ENCODE measurements at regions not wholly inside any gene's neighbourhood (a gene's known extent, or its start where the extent isn't known, plus 50 kb on each side); places are given as distances from the start of the nearest gene placed in this dataset.

- Mint-ChIP-seq H3K9me3 (no peaks in the 10 kb centered on the region), H3K27me3 (ENCODE audit: low read depth) (no peaks in the 10 kb centered on the region), H3K36me3 (ENCODE audit: low read depth) (no peaks in the 10 kb centered on the region), H3K4me1 (ENCODE audit: low read depth) (no peaks in the 10 kb centered on the region), H3K4me3 (no peak overlapping the region), H3K27ac (no peak overlapping the region)
- no peak for DNase-seq (ENCODE audit: low spot score)
Measured at GRCh38 chr15:31831596-31831995, 198.7 kb upstream of the CHRNA7 start.

- DNase-seq (ENCODE audit: low spot score), result no peak
- no peaks in the 10 kb centered on the region for H3K27me3 Mint-ChIP-seq (ENCODE audit: low read depth)
- H3K9me3 Mint-ChIP-seq, result no peaks in the 10 kb centered on the region
- H3K4me1 Mint-ChIP-seq (ENCODE audit: low read depth), result no peaks in the 10 kb centered on the region
- no peaks in the 10 kb centered on the region for H3K36me3 Mint-ChIP-seq (ENCODE audit: low read depth)
- H3K4me3 Mint-ChIP-seq, result no peak overlapping the region
- H3K27ac Mint-ChIP-seq, result no peak overlapping the region
Measured at GRCh38 chr15:31834654-31835053, 195.7 kb upstream of the CHRNA7 start.

GRCh38 chr15:31839388-31839787 is 190.9 kb upstream of the CHRNA7 start:
- no peaks in the 10 kb centered on the region for H3K4me1 Mint-ChIP-seq (ENCODE audit: low read depth)
- no peaks in the 10 kb centered on the region for H3K9me3 Mint-ChIP-seq
- no peak overlapping the region for H3K27ac Mint-ChIP-seq
- no peak for DNase-seq (ENCODE audit: low spot score)
- no peak overlapping the region for H3K4me3 Mint-ChIP-seq
- no peaks in the 10 kb centered on the region for H3K36me3 Mint-ChIP-seq (ENCODE audit: low read depth)
- H3K27me3 Mint-ChIP-seq (ENCODE audit: low read depth), result no peaks in the 10 kb centered on the region

DNA sequence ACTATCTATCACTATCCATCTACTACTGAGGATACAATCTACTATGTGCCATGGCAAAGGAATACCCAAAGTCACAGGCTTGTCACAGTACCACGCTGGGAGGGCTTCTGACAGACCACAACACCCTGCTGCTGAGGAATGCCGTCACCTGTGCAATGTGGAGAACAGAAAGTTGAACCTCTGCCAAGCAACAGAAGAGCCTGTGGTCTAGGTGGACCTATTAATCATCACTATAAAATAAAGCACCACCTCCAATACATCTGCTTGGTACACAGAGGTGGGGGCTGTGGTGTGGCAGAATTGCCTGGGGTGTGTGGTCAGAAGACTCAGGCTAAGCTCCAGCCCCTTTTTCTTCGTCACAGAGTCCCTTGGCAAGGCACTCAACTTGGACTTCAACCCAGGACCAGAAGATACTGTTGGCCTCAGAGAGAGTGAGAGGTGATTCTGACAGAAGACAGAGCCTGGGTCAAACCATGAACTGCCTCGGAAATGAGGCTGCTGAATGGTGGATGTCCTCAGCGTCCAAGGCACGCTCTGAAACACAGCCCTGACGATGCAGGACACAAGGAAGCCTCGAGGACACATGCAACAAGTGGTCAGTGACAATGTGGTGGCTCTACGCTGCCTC is 189.4 kb upstream of the CHRNA7 start:
- DNase-seq (ENCODE audit: low spot score), result no peak
- Mint-ChIP-seq H3K4me3 (no peak overlapping the region), H3K9me3 (no peaks in the 10 kb centered on the region), H3K27me3 (ENCODE audit: low read depth) (no peaks in the 10 kb centered on the region), H3K36me3 (ENCODE audit: low read depth) (no peaks in the 10 kb centered on the region), H3K27ac (no peak overlapping the region), H3K4me1 (ENCODE audit: low read depth) (no peaks in the 10 kb centered on the region)

- Mint-ChIP-seq H3K27ac (no peak overlapping the region), H3K4me3 (no peak overlapping the region), H3K27me3 (ENCODE audit: low read depth) (no peaks in the 10 kb centered on the region), H3K9me3 (no peaks in the 10 kb centered on the region), H3K4me1 (ENCODE audit: low read depth) (no peaks in the 10 kb centered on the region), H3K36me3 (ENCODE audit: low read depth) (no peaks in the 10 kb centered on the region)
- DNase-seq (ENCODE audit: low spot score), result no peak
Measured at GRCh38 chr15:31842532-31843195, 187.7 kb upstream of the CHRNA7 start.

GRCh38 chr15:31843426-31844055 is 186.8 kb upstream of the CHRNA7 start:
- Mint-ChIP-seq H3K36me3 (ENCODE audit: low read depth) (no peaks in the 10 kb centered on the region), H3K4me3 (no peak overlapping the region), H3K27ac (no peak overlapping the region)

DNA sequence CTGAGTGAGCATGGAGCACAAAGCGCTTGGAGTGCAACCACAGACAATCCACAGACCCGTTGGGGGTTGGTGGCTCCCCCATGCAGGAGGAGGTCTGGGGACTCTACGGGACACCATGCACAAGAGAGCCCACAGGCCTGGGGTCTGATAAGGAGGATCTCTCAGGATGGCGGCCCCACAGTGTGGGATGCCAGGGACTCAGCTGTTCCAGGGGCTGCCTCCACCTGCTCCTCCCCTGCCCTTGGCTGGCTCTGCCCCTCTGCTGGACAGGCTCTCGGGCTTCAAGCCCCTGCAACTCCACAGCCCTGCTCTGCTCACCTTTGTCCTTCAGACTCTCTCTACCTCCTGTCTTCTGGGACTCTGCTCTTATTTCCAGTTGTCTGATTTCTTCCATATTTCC is 184.5 kb upstream of the CHRNA7 start:
- no peaks in the 10 kb centered on the region for H3K36me3 Mint-ChIP-seq (ENCODE audit: low read depth)
- no peak for DNase-seq (ENCODE audit: low spot score)
- no peaks in the 10 kb centered on the region for H3K4me1 Mint-ChIP-seq (ENCODE audit: low read depth)
- H3K27ac Mint-ChIP-seq, result no peak overlapping the region
- H3K4me3 Mint-ChIP-seq, result no peak overlapping the region
- H3K27me3 Mint-ChIP-seq (ENCODE audit: low read depth), result no peaks in the 10 kb centered on the region
- no peaks in the 10 kb centered on the region for H3K9me3 Mint-ChIP-seq

More at GRCh38 chr15:31843426-31844055, 186.8 kb upstream of the CHRNA7 start:
- H3K9me3 Mint-ChIP-seq, result no peaks in the 10 kb centered on the region
- H3K4me1 Mint-ChIP-seq (ENCODE audit: low read depth), result no peaks in the 10 kb centered on the region
- H3K27me3 Mint-ChIP-seq (ENCODE audit: low read depth), result no peaks in the 10 kb centered on the region
- DNase-seq (ENCODE audit: low spot score), result no peak

DNA sequence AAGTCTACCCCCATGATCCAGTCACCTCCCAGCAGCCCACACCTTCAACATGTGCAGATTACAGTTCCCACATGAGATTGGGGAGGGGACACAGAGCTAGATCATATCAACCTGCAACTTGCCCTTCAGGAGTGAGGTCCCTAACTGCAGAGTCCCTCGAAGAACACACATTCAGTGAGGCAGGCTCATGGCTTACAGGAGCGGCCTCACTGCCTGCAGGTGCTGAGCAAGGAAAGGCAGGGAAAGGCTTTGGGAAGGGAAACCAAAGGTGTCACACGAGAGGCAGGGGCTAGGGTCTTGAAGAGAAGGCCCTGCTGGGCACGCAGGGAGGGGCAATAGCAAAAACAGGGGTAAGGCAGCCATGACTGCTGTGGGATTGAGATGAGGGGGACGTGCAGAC is 182.4 kb upstream of the CHRNA7 start:
- no peaks in the 10 kb centered on the region for H3K4me1 Mint-ChIP-seq (ENCODE audit: low read depth)
- DNase-seq (ENCODE audit: low spot score), result no peak
- H3K27me3 Mint-ChIP-seq (ENCODE audit: low read depth), result no peaks in the 10 kb centered on the region
- H3K9me3 Mint-ChIP-seq, result no peaks in the 10 kb centered on the region
- no peaks in the 10 kb centered on the region for H3K36me3 Mint-ChIP-seq (ENCODE audit: low read depth)
- no peak overlapping the region for H3K27ac Mint-ChIP-seq
- no peak overlapping the region for H3K4me3 Mint-ChIP-seq

DNA sequence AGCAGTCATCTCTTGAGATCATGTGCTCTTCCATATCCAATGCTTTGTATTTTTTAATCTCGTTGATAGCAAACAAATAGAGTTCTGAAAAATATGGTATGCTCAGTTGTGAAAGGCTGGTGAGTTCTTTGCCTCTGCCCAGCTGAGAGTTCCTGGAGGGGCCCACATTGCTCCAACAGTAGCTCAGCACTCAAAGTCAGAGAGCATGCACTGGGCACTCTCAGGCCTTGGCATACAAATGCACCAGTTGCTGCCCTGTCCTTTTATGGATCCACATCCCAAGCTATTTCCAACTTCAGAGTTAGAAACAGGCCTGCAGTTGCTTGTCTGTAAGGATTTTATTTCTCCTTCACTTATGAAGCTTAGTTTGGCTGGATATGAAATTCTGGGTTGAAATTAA is 181.7 kb upstream of the CHRNA7 start:
- no peaks in the 10 kb centered on the region for H3K9me3 Mint-ChIP-seq
- no peaks in the 10 kb centered on the region for H3K27me3 Mint-ChIP-seq (ENCODE audit: low read depth)
- H3K27ac Mint-ChIP-seq, result no peak overlapping the region
- no peak overlapping the region for H3K4me3 Mint-ChIP-seq
- H3K4me1 Mint-ChIP-seq (ENCODE audit: low read depth), result no peaks in the 10 kb centered on the region
- no peaks in the 10 kb centered on the region for H3K36me3 Mint-ChIP-seq (ENCODE audit: low read depth)
- no peak for DNase-seq (ENCODE audit: low spot score)

DNA sequence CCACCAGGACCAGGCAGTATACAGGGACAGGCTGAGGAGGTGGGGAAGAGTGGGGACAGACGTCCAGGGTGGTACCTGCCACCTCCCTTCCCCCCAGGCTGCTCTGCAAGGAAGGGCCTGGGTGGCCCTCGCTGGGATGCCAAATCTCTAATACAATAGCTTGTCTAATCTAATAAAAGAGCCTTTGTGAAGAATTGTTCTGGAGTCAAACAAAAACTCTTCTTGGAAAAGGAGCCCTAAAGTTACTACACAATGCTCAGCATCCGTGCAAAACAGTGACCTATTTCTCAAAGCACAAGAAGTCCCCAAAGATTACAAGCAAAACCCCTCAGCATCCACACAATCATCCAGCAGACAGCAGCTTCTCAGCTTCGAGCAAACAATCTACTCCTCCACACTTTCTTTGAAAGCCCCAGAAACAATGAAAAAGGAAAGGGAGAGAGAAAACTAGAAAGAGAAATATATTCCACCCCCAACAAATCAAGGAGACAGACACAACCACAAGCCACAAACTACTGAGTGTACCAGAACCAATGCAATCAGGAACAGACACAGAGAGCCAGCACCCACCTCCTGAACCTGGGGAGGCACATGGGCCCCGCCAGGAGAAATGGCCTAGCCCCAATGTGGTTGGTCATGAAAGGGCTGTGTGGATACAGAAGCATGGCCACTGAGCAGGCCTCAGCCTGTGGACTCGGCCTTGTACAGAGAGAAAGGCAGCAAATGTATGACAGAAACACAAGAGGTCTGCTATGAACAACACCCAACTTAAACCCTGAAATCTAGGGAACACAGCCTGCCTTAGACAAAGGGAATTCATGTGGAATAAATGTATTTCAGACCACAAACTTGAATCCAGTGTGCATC is 177.1 kb upstream of the CHRNA7 start:
- no peak overlapping the region for H3K4me3 Mint-ChIP-seq
- no peak for DNase-seq (ENCODE audit: low spot score)
- no peaks in the 10 kb centered on the region for H3K36me3 Mint-ChIP-seq (ENCODE audit: low read depth)
- H3K27me3 Mint-ChIP-seq (ENCODE audit: low read depth), result peaks cover 7% of the 10 kb centered on the region
- H3K4me1 Mint-ChIP-seq (ENCODE audit: low read depth), result no peaks in the 10 kb centered on the region
- H3K9me3 Mint-ChIP-seq, result no peaks in the 10 kb centered on the region
- H3K27ac Mint-ChIP-seq, result no peak overlapping the region

GRCh38 chr15:31856581-31856980 is 173.7 kb upstream of the CHRNA7 start:
- no peaks in the 10 kb centered on the region for H3K4me1 Mint-ChIP-seq (ENCODE audit: low read depth)
- H3K27me3 Mint-ChIP-seq (ENCODE audit: low read depth), result peaks cover 9% of the 10 kb centered on the region
- H3K36me3 Mint-ChIP-seq (ENCODE audit: low read depth), result no peaks in the 10 kb centered on the region
- DNase-seq (ENCODE audit: low spot score), result no peak
- H3K9me3 Mint-ChIP-seq, result no peaks in the 10 kb centered on the region
- H3K4me3 Mint-ChIP-seq, result no peak overlapping the region
- H3K27ac Mint-ChIP-seq, result no peak overlapping the region

DNA sequence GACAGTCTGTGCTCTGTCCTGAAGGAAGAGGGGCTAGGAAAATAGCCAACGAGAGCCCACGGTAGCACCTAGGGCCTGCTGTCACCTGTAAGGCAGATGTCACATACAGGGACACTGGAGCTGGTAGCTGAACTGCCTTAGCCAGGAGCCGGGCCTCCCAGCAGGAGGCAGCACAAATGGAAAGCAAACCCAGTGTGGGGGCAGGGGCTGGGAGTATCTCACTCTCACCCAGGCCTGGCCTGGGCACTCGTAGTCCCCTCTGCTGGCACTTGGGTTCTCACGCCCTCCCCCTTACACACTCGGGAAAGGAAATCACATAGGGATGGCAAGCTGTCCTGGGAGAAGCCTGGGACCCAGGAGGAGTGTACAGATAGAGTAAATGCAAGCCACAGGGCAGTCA is 173.1 kb upstream of the CHRNA7 start:
- no peaks in the 10 kb centered on the region for H3K36me3 Mint-ChIP-seq (ENCODE audit: low read depth)
- DNase-seq (ENCODE audit: low spot score), result no peak
- H3K9me3 Mint-ChIP-seq, result no peaks in the 10 kb centered on the region
- peaks cover 9% of the 10 kb centered on the region for H3K27me3 Mint-ChIP-seq (ENCODE audit: low read depth)
- H3K27ac Mint-ChIP-seq, result no peak overlapping the region
- no peak overlapping the region for H3K4me3 Mint-ChIP-seq
- no peaks in the 10 kb centered on the region for H3K4me1 Mint-ChIP-seq (ENCODE audit: low read depth)

DNA sequence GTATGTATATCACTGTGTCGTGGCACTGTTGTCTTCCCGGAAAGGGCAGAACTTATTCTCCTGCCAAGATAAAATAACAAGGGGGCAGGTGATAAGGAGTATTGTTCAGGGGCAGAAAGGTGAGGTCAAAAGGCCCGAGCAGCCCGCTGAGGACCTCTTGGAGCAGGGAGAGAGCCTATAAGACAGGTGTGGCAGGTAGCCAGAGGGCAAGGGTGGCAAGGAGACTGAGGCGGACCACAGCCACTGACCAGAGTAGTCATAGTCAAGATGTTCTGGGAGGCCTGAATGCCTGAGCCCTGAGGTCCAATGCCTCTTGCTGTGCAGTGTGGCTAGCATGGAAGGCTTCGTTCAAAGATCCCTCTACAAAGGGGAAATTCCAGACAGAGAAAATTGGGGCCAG is 172.3 kb upstream of the CHRNA7 start:
- Mint-ChIP-seq H3K36me3 (ENCODE audit: low read depth) (no peaks in the 10 kb centered on the region), H3K27me3 (ENCODE audit: low read depth) (peaks cover 9% of the 10 kb centered on the region), H3K4me1 (ENCODE audit: low read depth) (no peaks in the 10 kb centered on the region), H3K4me3 (no peak overlapping the region), H3K27ac (no peak overlapping the region), H3K9me3 (no peaks in the 10 kb centered on the region)
- DNase-seq (ENCODE audit: low spot score), result no peak

GRCh38 chr15:31866248-31866647 is 164.1 kb upstream of the CHRNA7 start:
- Mint-ChIP-seq H3K9me3 (no peaks in the 10 kb centered on the region), H3K4me1 (ENCODE audit: low read depth) (peaks cover 8% of the 10 kb centered on the region), H3K27ac (no peak overlapping the region), H3K27me3 (ENCODE audit: low read depth) (peaks cover 26% of the 10 kb centered on the region), H3K4me3 (no peak overlapping the region), H3K36me3 (ENCODE audit: low read depth) (no peaks in the 10 kb centered on the region)
- no peak for DNase-seq (ENCODE audit: low spot score)

All from T-helper 2 cell treated with Interferon-gamma antibody and Interleukin-4, amounts not matched to agents 5 μg/mL and 100 μg/mL, for 36 hours (primary cell).